Breast epithelium (tissue), 3 donors: ENCODE measurements at regions not wholly inside any gene's neighbourhood (a gene's known extent, or its start where the extent isn't known, plus 50 kb on each side); places are given as distances from the start of the nearest gene placed in this dataset.

Experiments used
- POLR2AphosphoS5 ChIP-seq, 3 donors: sonication (generic); formaldehyde crosslinking; IDR thresholded peaks; one replicate each; pipeline ENCODE4 v1.6.1; 2017; ENCODE audit warnings: antibody characterized with exemption in 3 of 3
- TF ChIP-seq, protein P1 (sequence below), 3 donors: fragments of 450-650 bp; IDR thresholded peaks; one replicate each; pipeline ENCODE4 v1.5.1; 2016 to 2017; ENCODE audit warnings: antibody characterized with exemption in 3 of 3, mild to moderate bottlenecking in 3 of 3, moderate library complexity in 3 of 3

DNA sequence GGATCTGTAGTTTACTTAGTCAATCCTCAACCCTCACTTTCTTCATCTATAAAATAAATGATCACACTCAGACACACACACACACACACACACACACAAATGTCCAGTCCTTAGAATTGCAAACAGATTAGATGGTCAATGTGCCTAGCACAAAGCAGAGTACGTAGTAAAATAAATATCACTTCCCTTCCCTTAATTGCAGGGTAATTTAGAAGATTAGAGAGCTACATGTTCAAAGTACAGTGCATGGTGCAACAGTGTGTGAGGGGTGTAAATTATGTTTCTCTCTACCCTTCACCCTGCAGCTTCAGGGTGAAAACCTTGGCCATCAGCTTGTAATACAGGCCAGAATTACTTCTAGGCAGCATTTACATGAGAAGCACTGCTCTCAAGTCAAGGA lies 187.0 kb upstream of the GHITM start:
- TF ChIP-seq, protein P1, sequence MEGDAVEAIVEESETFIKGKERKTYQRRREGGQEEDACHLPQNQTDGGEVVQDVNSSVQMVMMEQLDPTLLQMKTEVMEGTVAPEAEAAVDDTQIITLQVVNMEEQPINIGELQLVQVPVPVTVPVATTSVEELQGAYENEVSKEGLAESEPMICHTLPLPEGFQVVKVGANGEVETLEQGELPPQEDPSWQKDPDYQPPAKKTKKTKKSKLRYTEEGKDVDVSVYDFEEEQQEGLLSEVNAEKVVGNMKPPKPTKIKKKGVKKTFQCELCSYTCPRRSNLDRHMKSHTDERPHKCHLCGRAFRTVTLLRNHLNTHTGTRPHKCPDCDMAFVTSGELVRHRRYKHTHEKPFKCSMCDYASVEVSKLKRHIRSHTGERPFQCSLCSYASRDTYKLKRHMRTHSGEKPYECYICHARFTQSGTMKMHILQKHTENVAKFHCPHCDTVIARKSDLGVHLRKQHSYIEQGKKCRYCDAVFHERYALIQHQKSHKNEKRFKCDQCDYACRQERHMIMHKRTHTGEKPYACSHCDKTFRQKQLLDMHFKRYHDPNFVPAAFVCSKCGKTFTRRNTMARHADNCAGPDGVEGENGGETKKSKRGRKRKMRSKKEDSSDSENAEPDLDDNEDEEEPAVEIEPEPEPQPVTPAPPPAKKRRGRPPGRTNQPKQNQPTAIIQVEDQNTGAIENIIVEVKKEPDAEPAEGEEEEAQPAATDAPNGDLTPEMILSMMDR (IDR thresholded peaks at IDR 0.05) = no peak
- TF ChIP-seq POLR2AphosphoS5 (IDR thresholded peaks at IDR 0.05) = no peak
